ENCODE measurements at regions not wholly inside any gene's neighbourhood (a gene's known extent, or its start where the extent isn't known, plus 50 kb on each side); places are given as distances from the start of the nearest gene placed in this dataset.

DNA sequence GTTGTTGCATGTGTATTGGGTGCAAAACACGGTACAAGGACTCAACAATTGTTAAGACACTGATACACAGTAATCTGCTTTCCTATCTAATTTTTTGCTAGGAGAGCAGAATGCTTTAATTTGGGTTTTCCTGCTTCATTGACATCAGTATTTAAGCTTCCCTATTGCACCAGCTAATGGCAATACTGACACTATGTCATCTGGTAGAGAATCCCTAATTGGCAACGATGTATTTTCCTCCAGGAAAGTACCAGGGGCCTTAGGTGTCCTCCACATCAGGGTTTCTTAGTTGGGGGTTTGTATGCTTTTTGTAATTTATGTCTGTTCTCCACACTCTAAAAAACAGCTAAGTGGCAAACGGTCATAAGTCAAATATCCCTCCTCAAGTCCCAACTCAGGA is 76.5 kb upstream of the FRY start:
- intact Hi-C loops (cut with micrococcal nuclease): no loop called here
- CTCF ChIA-PET: no interaction called here
- DNase-seq (no peak), ATAC-seq (ENCODE audit: low read depth) (no peak)
- WGBS (ENCODE audit: insufficient coverage): no CpG with 5 or more reads among the region's 3 CpGs
- H4K20me1 ChIP-seq (ENCODE audit: control insufficient read depth, insufficient read depth, low read length, poor library complexity, severe bottlenecking): no peaks in the 10 kb centered on the region
- Mint-ChIP-seq H3K27me3 (no peaks in the 10 kb centered on the region), H3K27ac (no peak overlapping the region), H3K4me3 (no peak overlapping the region), H3K4me1 (peaks cover 24% of the 10 kb centered on the region), H3K9me3 (ENCODE audit: insufficient read depth) (no peaks in the 10 kb centered on the region)
- no peak overlapping the region for H3K27ac ChIP-seq (ENCODE audit: low read length in 2 of 2)
- POLR2A ChIA-PET: no interaction called here
- H3K79me2 ChIP-seq (ENCODE audit: control insufficient read depth, insufficient read depth, low read length): no peaks in the 10 kb centered on the region
- peaks cover 18 to 20% of the 10 kb centered on the region in 2 donors for H3K4me1 ChIP-seq (ENCODE audit: control insufficient read depth in 2 of 2, insufficient read depth in 2 of 2, low read length in 2 of 2)
- no peak overlapping the region for H3K4me3 ChIP-seq (ENCODE audit: control extremely low read depth in 1 of 5, extremely low read depth in 1 of 5, insufficient read depth in 1 of 5, low read depth in 2 of 5, low read length in 4 of 5)
- no peaks in the 10 kb centered on the region for H3K36me3 ChIP-seq (replicated peaks in 1 of 2; ENCODE audit: control extremely low read depth in 1 of 2, control insufficient read depth in 1 of 2, extremely low read depth in 1 of 2, insufficient read depth in 2 of 2, low read length in 1 of 2)
- no peak overlapping the region for H3K9ac ChIP-seq (ENCODE audit: low read length)
- peaks cover 0 to 13% (median 0%) of the 10 kb centered on the region in 3 donors for H3K9me3 ChIP-seq (ENCODE audit: control extremely low read depth in 1 of 3, control insufficient read depth in 2 of 3, insufficient read depth in 1 of 3, low read length in 2 of 3)
- H2AFZ ChIP-seq (ENCODE audit: insufficient read depth, low read depth, low read length, poor library complexity, severe bottlenecking): no peak overlapping the region
- no peak overlapping the region for H3K4me2 ChIP-seq (replicated peaks; ENCODE audit: low read depth, low read length, poor library complexity, severe bottlenecking)
- TF ChIP-seq, protein P1, sequence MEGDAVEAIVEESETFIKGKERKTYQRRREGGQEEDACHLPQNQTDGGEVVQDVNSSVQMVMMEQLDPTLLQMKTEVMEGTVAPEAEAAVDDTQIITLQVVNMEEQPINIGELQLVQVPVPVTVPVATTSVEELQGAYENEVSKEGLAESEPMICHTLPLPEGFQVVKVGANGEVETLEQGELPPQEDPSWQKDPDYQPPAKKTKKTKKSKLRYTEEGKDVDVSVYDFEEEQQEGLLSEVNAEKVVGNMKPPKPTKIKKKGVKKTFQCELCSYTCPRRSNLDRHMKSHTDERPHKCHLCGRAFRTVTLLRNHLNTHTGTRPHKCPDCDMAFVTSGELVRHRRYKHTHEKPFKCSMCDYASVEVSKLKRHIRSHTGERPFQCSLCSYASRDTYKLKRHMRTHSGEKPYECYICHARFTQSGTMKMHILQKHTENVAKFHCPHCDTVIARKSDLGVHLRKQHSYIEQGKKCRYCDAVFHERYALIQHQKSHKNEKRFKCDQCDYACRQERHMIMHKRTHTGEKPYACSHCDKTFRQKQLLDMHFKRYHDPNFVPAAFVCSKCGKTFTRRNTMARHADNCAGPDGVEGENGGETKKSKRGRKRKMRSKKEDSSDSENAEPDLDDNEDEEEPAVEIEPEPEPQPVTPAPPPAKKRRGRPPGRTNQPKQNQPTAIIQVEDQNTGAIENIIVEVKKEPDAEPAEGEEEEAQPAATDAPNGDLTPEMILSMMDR (IDR thresholded peaks at IDR 0.05): no peak
- TF ChIP-seq EZH2 (IDR thresholded peaks at IDR 0.05; ENCODE audit: borderline replicate concordance, insufficient read depth, low read depth, low read length, poor library complexity, severe bottlenecking): no peak
- no peaks in the 10 kb centered on the region for H3K27me3 ChIP-seq (replicated peaks in 1 of 4; ENCODE audit: control extremely low read depth in 1 of 4, control insufficient read depth in 3 of 4, insufficient read depth in 4 of 4, low read length in 3 of 4)

DNA sequence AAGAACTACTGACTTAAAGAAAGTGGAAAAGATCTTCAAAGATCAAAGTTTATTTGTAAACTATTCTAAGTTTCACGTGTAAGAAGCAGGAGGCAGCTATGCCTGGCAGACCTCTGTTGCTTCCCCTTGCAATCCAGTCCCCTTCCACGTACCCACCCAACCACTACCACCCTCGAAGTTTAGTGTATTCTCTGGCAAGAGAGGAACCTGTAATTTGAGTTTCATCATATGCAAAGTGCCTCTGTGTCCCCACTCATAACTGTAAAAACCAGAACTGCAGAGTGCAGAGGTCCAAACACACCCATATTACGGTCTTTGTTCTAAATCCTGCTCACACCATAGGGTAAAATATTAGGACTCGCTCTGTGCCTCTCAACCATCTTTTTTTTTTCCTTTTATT is 75.8 kb upstream of the FRY start:
- Histone ChIP-seq H3K36me3 (replicated peaks in 1 of 2; ENCODE audit: control extremely low read depth in 1 of 2, control insufficient read depth in 1 of 2, extremely low read depth in 1 of 2, insufficient read depth in 2 of 2, low read length in 1 of 2) (no peaks in the 10 kb centered on the region), H4K20me1 (ENCODE audit: control insufficient read depth, insufficient read depth, low read length, poor library complexity, severe bottlenecking) (no peaks in the 10 kb centered on the region), H3K4me1 (ENCODE audit: control insufficient read depth in 2 of 2, insufficient read depth in 2 of 2, low read length in 2 of 2) (peaks cover 13 to 14% of the 10 kb centered on the region in 2 donors), H3K27me3 (replicated peaks in 1 of 4; ENCODE audit: control extremely low read depth in 1 of 4, control insufficient read depth in 3 of 4, insufficient read depth in 4 of 4, low read length in 3 of 4) (no peaks in the 10 kb centered on the region), H3K4me3 (ENCODE audit: control extremely low read depth in 1 of 5, extremely low read depth in 1 of 5, insufficient read depth in 1 of 5, low read depth in 2 of 5, low read length in 4 of 5) (no peak overlapping the region), H2AFZ (ENCODE audit: insufficient read depth, low read depth, low read length, poor library complexity, severe bottlenecking) (no peak overlapping the region), H3K9me3 (ENCODE audit: control extremely low read depth in 1 of 3, control insufficient read depth in 2 of 3, insufficient read depth in 1 of 3, low read length in 2 of 3) (peaks cover 0 to 13% (median 0%) of the 10 kb centered on the region in 3 donors), H3K79me2 (ENCODE audit: control insufficient read depth, insufficient read depth, low read length) (no peaks in the 10 kb centered on the region), H3K27ac (ENCODE audit: low read length in 2 of 2) (peak overlapping the region in 1 of 2 donors; percentile 19), H3K4me2 (replicated peaks; ENCODE audit: low read depth, low read length, poor library complexity, severe bottlenecking) (no peak overlapping the region), H3K9ac (ENCODE audit: low read length) (no peak overlapping the region)
- DNase-seq (peak; percentile 18), ATAC-seq (ENCODE audit: low read depth) (no peak)
- H3K4me1 Mint-ChIP-seq: peaks cover 19% of the 10 kb centered on the region
- H3K9me3 Mint-ChIP-seq (ENCODE audit: insufficient read depth): no peaks in the 10 kb centered on the region
- no peaks in the 10 kb centered on the region for H3K27me3 Mint-ChIP-seq
- intact Hi-C loops (cut with micrococcal nuclease): no loop called here
- ChIA-PET CTCF (no interaction called here), POLR2A (no interaction called here)
- no peak overlapping the region for H3K4me3 Mint-ChIP-seq
- WGBS (ENCODE audit: insufficient coverage): 90% methylated on average over 2 of the region's 5 CpGs
- H3K27ac Mint-ChIP-seq: peak overlapping the region; percentile 16
- TF ChIP-seq EZH2 (IDR thresholded peaks at IDR 0.05; ENCODE audit: borderline replicate concordance, insufficient read depth, low read depth, low read length, poor library complexity, severe bottlenecking): no peak
- TF ChIP-seq, protein P1 (IDR thresholded peaks at IDR 0.05): no peak

Measured in B cell (primary cell).